Lower leg skin (tissue), 3 donors: ENCODE measurements at regions not wholly inside any gene's neighbourhood (a gene's known extent, or its start where the extent isn't known, plus 50 kb on each side); places are given as distances from the start of the nearest gene placed in this dataset.

Experiments used
- POLR2A ChIP-seq, 2 donors: fragments of 450-650 bp; IDR thresholded peaks; one replicate each; pipeline ENCODE4 v1.6.1; 2016 to 2017; ENCODE audit warnings: antibody characterized with exemption in 2 of 2, mild to moderate bottlenecking in 1 of 2, moderate library complexity in 1 of 2
- TF ChIP-seq, protein P1 (sequence below), 3 donors: fragments of 450-650 bp; IDR thresholded peaks; one replicate each; pipeline ENCODE4 v1.5.1; 2016; ENCODE audit warnings: antibody characterized with exemption in 3 of 3, mild to moderate bottlenecking in 3 of 3, moderate library complexity in 2 of 3

DNA sequence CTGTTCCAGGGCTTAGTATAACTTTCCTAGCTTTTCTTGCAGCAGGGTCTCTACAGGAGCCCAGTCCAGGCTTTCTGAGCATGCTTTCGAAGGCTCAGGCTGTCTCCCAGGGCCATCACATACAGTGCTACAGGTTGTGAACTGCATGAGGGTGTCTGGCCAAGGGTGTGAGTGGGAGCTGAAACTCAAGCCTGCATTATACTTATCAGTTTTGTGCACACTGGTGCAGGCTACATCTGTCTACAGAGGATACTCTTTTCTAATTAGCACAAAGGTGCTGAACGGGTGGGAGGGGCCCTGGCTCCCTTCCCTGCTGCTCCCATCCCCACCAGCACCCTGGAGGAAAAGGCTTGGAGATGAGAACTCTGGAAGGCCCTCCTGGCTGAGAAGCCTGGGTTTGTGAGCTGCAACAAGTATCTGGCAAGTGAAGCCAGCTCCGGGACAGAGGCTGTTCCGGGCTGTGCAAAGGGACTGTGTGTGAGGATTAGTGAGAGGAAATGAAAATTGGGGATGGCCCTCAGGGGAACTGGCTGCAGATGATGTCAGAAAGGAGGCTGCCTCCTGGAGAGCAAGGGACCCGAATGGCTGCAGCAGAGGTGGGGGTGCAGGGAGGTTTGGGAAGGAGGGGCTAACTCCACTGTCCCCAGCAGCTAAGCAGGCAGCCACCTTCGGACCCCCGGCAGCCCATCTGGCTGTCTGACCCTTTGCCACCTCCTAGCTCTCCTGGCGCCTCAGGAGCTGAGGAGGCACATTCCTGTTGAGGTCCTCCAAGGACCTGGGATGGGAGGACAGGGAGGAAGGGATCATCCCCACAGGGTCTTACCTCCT lies 68.5 kb downstream of the EFNB1 start:
- no peak for TF ChIP-seq POLR2A (IDR thresholded peaks at IDR 0.05)
- TF ChIP-seq, protein P1, sequence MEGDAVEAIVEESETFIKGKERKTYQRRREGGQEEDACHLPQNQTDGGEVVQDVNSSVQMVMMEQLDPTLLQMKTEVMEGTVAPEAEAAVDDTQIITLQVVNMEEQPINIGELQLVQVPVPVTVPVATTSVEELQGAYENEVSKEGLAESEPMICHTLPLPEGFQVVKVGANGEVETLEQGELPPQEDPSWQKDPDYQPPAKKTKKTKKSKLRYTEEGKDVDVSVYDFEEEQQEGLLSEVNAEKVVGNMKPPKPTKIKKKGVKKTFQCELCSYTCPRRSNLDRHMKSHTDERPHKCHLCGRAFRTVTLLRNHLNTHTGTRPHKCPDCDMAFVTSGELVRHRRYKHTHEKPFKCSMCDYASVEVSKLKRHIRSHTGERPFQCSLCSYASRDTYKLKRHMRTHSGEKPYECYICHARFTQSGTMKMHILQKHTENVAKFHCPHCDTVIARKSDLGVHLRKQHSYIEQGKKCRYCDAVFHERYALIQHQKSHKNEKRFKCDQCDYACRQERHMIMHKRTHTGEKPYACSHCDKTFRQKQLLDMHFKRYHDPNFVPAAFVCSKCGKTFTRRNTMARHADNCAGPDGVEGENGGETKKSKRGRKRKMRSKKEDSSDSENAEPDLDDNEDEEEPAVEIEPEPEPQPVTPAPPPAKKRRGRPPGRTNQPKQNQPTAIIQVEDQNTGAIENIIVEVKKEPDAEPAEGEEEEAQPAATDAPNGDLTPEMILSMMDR (IDR thresholded peaks at IDR 0.05): no peak
